IPS DF 19.7 (cell line): ENCODE measurements at regions not wholly inside any gene's neighbourhood (a gene's known extent, or its start where the extent isn't known, plus 50 kb on each side); places are given as distances from the start of the nearest gene placed in this dataset.

Experiments used
- DNase-seq: peaks from one replicate; pipeline ENCODE4 v3.0.0-alpha.2; 2013; ENCODE audit warnings: low read depth, low spot score

DNA sequence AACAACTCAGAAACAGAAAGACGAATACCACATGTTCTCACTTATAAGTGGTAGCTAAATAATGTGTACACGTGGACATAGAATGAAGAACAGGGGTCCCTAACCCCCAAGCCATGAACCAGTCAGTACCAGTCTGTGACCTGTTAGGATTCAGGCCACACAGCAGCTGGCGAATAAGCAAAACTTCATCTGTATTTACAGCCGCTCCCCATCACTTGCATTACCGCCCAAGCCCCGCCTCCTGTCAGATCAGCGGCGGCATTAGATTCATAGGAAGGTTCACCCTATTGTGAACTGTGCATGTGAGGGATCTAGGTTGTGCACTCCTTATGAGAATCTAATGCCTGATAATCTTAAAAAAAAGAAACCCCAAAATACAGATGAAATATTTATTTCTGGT, 1128.7 kb downstream of the NLGN4X start:
- DNase-seq, result no peak

DNA sequence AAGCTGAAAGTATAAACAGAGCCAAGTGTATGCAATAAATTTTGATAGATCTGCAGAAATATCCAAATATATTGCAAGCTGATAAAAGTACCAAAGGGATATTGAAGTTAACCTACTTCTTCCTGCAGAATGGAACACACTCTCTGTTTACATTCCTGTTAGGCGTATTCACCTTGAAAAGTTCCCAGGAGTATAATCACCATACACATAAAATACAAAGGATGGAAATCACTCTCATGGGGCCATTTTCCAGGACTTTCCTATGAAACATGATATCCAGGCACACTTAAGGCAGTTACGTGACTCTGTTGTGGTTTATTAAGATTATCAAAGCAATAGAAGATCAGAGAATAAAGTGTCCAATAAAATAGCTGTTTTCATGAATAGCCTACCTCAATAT, 1142.3 kb downstream of the NLGN4X start:
- DNase-seq, result no peak

DNA sequence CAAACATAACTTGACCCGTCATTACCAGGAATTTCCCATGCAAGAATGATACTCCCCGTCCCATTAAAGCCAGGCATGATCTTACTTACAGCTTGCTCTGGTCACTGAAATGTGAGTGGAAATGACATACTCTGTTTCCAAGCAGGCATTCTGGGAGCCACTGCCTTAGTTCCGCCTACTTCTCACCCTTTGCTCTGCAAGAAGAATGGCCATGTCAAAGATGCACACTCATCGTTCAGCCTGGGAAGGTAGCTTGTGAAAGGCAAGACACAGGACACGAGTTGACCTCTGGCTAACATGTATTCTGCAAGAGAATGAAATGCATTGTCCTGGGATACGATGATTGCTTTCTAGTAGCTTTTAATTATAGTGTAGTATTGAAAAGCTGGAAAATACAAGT, 1144.4 kb downstream of the NLGN4X start:
- DNase-seq, result no peak

DNA sequence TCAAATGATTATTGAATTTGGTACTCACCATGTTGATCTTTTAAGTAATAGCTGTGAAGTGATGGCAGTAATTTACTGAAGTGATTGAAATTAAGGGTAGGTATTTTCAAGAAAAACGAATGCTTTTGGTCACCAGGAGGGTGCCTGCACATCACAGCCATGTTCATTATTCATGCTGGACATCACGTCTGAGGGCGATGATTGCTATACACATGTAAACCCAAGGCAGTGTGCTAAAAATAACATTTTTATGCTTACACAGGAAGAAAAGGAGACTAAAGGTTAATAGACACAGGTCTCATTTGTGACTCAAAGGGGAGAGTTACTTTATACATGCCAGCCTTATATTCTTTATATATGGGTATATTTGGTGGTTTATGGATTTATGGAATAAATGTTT, 1146.0 kb downstream of the NLGN4X start:
- DNase-seq, result no peak

- no peak for DNase-seq
These were observed 1147.9 kb downstream of the NLGN4X start for GRCh38 chrX:5080791-5081190.

- no peak for DNase-seq
These were observed 1160.1 kb downstream of the NLGN4X start for GRCh38 chrX:5068550-5068949.

GRCh38 chrX:5057786-5058185, 1170.9 kb downstream of the NLGN4X start:
- no peak for DNase-seq

DNA sequence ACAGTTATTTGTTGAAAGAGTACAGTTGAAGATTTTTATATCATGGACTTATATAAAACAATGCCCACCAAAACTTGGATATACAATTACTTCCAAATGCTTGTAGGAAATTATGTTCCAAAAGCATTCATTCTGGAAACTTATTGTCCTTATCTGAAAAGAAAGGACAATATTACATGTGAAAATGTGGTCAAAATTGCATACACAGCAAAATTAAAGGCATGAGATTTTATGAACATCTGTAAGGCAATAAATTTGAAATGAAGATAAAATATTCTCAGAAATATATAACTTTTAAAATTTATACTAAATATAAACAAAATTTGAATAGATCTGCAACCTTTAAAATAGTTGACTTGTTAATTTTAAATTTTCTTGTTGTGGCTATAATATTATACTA, 1173.8 kb downstream of the NLGN4X start:
- DNase-seq, result no peak

- DNase-seq, result no peak
These were observed 1176.7 kb downstream of the NLGN4X start for GRCh38 chrX:5051831-5052491.

- DNase-seq, result no peak
These were observed 1186.1 kb downstream of the NLGN4X start for GRCh38 chrX:5042563-5042962.

- no peak for DNase-seq
These were observed 1196.9 kb downstream of the NLGN4X start for GRCh38 chrX:5031792-5032191.

DNA sequence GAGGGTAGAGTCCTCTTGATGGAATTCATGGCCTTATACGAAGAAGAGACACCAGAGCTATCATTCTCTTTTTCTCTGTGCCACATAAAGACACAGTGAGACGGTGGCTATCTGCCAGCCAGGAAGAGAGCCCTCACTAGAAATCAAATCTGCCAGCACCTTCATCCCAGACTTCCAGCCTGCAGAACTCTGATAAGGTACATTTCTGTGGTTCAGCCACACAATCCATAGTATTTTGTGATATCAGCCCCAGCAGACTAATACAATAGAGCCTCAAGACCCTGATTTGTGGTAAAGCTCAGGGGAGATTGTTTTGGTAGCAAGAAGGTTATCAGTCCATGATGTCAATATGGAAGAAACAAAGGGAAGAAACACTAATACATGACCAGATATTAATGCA, 1213.2 kb downstream of the NLGN4X start:
- no peak for DNase-seq

DNA sequence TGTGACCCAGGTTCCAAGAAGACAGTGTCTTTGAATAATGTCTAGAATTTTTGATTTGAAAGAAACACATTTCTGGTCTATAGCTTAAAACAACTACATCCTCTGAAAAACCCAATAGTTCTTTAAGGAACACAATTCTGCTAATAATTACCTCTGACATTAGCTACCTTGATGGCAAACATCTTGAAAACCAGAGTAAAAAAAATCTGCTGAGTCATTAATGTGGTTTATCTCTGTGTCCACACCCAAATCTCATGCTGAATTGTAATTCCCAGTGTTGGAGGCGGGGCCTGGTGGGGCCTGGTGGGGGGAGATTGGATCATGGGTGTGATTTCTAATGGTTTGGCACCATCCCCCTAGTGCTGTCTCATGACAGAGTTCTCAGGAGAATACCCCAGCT, 1233.8 kb downstream of the NLGN4X start:
- DNase-seq, result no peak

GRCh38 chrX:4978613-4979012, 1250.1 kb downstream of the NLGN4X start:
- DNase-seq, result no peak

- DNase-seq, result no peak
These were observed 1257.0 kb downstream of the NLGN4X start for GRCh38 chrX:4971646-4972045.

GRCh38 chrX:4964112-4964511, 1250.7 kb upstream of the PRKX start:
- DNase-seq, result no peak

GRCh38 chrX:4963432-4963831, 1250.0 kb upstream of the PRKX start:
- DNase-seq, result no peak

- no peak for DNase-seq
These were observed 1231.3 kb upstream of the PRKX start for GRCh38 chrX:4944767-4945166.

GRCh38 chrX:4936315-4936714, 1222.9 kb upstream of the PRKX start:
- DNase-seq, result no peak

DNA sequence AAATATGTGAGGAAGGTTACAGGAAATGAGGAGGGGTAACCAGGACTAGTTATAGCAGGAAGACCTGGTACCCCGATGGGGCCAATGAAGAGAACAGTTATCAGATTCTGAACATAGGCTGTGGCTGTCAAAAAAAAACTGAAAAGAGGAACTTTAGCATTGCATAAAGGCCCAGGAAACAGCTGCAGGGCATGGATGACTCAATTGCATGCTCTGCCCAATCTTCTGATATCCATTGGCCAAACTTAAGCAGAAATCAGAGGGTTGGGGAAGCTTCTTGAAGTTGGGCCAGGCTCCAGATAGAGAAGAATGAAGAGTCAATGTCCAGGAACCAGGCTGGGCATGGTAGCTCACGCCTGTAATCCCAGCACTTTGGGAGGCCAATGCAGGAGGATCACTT, 1222.4 kb upstream of the PRKX start:
- DNase-seq, result no peak

GRCh38 chrX:4935401-4935800, 1222.0 kb upstream of the PRKX start:
- DNase-seq, result no peak

- no peak for DNase-seq
These were observed 1219.3 kb upstream of the PRKX start for GRCh38 chrX:4932790-4933189.

- no peak for DNase-seq
These were observed 1217.0 kb upstream of the PRKX start for GRCh38 chrX:4930426-4930825.

DNA sequence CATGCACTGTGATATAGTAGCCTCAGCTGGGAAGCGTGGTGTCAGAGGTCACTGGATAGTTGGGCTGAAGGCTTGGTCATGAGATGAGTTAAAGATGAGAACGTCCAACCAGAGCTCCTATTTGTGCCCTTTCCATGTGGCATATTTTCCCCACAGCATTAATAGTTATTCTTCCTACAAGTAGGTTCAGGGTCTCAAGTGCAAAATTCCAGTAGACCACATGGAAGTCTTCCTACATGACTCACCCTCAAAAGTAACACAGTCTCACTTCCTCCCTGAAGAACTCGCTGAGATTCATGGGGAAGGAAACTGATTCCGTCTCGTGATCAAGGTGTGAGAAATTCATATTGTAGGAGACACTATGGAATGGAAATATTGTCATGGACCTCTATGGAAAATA, 1212.5 kb upstream of the PRKX start:
- DNase-seq, result no peak
